ENCODE measurements at regions not wholly inside any gene's neighbourhood (a gene's known extent, or its start where the extent isn't known, plus 50 kb on each side); places are given as distances from the start of the nearest gene placed in this dataset.

DNA sequence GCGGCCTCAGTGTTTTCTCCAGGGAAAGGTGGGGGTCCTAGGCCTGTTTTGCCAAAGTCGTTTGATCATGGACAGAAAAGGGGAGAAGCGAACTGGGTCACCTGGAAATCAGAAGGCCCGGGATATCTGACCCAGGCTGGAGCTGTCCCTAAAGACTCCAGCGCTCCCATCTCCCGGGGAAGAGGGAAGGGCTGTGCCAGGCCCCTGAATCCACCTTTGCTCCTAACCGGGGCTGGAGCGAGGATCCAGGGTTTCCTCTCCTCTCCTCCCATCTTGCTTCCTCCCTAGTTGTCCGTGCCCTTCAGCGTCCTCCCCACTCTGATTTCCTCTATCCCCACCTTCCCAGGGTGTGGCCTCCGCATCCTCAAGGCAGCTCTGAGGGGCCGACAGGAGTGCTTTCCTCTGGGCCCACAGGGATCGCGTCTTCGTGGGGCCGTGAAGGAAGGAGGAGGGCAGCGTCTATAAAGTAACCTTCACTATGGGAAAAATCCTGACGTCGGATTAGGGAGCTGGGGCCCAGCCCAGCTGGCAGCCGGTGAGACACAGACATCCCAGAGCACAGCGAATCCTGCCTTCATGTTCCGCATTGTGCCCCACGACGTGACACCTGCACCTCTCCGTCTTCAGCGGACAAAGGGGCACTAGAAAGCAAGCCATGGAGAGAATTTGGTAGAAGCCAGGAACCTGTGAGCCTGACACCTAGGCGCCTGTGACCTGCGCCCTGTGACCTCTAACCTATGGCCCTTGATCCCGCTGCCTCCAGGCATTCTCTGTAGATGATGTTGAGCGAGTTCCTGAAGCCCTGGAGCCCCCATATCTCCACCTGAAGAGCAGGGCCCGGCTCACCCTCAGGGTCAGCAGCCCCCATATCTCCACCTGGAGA, 212.7 kb upstream of the SALL3 start:
- no peak for FAIRE-seq

DNA sequence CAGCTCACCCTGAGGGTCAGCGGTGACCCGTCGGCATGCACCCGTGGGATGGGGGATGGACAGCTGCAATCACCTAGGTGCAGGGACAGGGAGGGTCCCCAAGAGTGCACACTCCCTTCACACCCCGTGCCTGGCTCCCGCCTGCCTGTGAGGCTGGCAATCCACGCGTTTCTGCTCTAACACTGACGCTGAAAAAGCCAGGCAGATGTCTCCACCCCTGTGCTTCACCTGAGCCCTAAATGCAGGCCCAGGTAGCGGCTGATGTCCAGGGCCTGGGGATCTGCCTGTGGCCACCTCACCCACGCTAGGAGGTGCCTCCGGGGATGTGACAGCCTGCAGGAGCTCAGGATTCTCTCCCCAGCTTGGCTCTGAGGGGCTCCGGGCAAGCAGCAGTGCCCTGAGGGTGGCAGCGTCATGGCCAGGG, 212.0 kb upstream of the SALL3 start:
- FAIRE-seq: no peak

DNA sequence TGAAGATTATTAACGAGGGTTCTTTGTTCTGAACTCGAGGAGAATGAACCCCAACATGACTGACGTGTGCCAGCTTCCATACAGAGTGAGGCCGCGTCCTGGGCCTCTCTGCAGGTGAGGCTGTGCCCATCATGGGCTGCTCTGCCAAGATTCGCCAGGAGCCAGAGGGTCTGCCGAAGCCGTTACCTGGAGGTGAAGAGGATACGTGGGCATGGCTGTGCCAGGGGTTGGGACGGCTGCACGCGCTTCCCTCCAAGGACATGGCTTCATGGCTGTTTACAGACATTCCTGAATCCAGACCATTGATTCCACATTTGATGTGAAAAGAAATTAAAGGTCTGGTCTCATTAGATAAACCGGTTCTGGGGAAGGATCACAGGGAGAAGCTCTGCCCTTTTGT, 211.4 kb upstream of the SALL3 start:
- FAIRE-seq: no peak

DNA sequence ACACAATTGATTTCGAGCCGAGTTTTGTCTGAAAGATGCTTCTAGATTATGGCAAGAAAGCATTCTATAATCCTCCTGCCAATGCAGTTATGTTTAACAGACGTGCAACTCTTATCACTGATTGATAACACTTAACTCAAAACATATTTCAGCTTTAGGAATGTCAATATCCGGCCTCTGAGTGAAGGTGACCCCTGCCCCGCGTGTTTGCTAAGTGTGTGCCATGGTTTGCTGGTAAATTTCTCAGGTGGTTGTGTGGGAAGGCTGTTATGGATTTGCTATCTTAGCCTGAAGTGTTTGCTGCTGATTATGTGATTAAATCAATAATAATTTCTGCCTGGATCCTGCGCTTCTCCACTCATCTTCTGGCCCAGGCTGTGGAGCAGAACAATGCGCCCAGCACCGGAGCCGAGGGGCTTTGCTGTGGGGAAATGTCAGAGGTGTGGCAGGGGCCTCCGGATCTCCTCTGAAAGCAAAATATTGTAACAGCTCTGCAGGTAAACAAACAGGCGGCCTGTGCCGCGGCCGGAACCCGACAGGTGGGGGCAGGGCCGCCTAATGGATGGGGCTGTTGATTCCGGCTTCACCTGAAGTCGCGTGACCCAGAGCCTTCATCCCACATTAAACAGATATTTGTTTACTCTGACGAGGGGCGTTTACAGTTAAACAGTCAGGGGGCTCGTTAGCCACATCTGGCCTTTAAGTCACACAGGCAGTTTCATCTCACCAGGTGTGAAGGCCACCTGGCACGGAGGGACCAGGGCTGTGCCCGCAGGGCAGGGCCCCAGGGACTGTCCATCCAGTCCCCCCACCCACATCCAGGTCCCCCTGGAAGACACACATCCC, 210.7 kb upstream of the SALL3 start:
- no peak for FAIRE-seq

DNA sequence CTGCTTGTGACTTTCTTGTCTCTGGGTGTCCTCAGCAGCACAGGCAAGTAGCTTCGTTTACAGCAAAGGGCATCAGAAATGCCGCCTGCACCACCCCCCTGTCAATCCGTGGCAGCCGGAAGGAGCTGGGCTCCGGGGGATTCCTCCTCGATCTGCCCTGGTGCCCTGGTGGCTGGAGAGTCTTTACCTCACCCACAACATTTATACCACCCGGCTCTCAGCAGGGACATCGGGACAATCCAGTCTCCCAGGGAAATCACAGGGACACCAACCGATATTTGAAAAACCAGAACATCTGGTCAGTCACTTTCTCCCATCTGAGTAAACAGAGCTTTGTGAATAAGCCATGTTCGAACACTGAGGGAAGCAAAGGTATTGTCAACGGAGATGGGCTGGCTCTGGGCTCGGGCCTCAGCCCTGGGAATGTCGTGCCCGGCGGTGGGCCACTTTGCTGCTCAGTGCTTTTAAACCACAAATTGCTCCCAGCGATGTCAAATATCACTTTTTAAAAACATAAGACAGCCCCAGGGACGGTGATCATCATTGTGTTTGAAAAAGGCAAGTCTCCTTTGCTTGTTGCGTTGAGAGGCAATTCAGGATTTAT, 210.0 kb upstream of the SALL3 start:
- FAIRE-seq: no peak

DNA sequence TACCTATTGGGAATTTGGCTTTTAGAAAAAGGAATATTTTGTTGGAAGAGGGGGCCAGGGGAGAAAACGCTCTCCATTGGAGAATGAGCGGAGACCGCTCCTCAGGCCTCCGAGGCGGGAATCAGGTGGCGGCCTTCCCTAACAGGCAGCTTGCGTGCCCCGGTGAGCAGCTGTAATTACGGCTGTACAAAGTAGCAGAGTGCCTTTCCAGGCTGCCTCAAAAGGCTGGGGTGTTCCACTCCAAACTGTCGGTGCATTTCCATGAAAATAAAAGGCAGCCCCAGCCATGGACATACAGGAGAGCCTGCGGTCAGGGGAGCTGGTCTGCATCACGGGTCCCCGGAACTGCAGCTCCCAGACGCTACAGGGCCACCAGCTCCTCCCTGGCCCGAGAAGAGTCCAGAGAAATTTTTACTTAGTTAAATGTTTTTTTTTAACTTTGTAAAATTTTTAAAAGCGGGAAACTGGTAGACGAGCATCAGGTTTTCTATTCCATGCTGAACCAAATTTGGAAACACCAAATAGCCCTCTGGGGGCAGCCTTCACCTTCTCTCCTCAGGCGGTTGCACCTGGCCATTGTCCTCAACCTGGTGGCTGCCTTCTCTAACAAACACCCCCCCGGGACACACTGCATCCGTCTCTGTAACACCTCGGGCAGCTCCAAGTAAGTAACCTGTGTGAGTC, 209.3 kb upstream of the SALL3 start:
- no peak for FAIRE-seq

DNA sequence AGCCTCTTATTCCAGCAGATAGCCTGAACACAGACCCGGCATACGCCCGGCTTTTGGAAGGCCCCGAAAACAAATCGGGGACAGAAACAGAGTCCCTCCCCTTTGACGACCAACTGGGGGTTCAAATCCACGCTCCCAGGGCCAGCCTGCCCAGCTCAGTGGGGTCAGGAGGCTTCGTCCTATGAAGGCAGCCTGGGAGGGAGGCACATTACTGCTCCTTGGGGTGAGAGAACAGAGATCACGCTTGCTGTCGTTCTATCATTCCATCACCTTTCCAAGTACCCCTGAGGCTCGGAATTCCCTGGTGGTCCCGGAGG, 208.8 kb upstream of the SALL3 start:
- FAIRE-seq: no peak

DNA sequence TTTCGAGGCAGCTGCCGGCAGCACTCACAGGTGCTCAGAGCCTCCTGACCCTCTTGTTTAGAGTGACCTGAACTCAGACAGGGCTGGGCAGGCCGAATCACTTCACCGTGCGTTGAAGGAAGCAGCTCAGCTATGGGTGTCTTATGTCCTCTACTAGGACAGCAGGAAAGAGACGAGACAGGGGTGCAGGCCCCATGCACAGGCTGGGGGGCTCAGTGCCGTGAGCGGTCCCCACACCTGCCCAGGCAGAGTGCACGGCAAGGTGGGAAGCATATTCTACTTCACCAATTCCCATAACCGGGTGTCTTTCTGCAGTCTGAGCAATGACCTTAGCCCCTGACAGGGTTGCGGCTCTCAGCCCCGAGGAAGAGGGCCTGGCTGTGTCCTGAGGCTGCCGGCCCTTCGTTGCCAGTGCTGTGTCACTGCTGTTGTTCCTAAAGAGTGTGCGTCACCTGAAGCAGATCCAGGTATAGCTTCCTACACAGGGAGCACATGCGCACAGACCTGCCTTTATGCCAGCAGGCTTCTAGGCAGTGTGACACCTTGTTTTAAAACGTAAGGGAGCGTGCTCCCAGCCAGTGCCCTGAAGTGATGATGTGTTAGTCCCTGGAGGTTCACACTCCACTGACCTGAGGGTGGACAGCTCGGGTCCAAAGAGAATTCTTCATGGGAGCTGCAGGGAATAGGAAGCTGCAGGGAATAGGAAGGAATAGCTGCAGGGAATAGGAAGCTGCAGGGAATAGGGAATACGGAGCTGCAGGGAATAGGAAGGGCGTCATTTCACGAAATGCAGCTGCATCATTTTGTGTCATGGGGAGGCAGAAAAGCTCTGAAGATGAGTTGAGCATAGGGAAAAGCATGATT, 207.9 kb upstream of the SALL3 start:
- FAIRE-seq: no peak

DNA sequence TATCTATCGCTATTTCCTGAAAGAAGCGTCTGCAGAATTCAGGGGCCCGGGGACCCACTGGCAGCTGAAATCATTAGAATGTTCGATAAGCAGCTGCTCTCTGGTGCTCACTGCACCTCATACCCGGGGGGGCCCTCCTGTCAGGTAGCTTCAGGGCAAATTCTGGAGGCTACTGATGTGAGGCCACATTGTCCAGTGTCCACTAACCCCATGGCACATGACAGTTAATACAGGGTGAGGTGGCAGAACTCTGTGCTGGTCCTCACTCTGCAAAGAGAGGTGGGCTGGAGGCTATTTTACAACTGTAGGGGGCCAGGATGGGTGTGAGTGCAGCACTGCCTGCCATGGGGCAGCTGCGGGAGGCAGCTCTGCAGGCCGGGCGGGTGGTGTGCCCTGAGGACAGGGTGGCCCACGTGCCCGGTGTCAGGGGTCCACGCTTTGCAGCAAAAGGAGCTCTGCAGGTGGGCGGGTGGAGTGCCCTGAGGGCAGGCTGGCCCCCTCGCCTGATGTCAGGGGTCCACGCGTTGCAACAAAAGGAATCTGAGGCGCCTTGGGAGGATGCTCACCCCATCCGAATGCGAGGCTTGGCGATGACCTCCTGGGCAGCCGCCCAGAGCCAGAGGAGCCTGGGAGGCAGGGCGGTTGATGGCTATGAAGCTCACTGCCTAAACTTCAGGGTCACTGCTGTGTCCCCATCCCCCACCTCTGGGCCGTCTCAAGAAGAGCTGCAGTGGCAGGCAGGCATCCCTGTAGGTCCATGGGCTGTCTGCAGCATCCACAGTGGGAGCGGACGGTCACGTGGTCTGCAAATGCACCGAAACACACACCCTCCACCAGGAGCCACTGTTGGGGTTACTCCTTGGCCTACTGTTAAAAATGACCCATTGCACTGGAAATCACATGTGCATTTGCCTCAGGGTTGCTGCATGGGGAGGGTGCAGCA, 207.0 kb upstream of the SALL3 start:
- FAIRE-seq: no peak

DNA sequence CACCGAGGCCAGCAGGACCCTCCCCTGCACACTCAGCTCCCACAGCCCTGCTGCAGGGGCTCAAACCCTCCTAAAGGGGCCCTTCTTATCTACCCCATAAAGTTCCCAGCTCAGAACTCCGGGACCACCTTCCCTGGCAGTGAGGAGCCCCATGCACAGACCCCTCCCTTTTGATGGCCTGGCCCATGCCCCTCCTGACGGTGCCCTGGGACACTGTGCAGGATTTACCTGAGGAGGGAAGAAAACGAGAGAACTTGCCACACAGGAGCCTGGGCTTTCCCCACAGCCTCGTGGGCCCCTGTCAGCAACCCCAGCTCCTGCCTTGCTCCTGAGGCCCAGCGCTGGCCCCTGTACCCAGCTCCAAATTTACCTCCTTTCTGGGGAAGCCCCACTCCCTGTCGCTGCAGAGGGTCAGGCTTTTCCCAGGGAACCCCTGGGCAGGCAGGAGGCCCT, 206.3 kb upstream of the SALL3 start:
- FAIRE-seq: no peak

DNA sequence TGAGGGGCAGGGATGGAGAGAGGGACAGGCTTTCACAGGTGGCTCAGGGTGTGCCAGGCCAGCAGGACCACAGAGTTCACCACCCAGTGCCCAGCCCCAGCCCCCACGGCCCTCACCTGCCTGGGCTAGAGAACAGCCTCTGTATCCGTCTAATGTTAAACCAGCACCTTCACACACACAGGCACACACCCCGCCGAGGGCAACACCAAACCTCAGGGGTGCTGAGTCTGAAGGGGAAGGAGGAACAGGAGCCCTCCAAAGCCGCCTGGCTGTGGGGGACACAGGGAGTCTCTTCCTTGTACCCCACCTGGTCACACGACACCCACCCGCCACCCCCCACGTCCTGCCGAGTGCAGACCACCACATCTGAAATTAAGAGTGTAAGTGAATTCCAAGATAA, 205.8 kb upstream of the SALL3 start:
- FAIRE-seq: no peak

DNA sequence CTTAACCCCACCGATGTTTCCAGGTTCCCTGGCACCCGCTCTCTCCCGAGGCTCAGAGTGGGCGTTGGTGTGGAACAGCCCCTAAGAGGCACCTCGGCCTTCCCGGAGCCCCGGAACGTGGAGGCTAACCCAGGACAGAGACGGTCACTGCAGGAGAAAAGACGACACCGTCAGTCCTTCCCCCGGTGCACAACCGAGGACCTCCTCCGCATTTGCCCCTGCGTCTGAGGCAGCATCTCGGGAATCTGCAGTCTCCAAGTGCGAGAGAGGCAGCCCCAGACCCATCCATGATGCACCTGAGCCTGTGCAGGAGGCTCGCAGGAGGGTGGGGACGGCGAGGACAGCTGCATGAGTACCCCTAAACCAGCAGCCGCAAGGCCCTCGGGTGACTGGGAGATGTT, 204.9 kb upstream of the SALL3 start:
- FAIRE-seq: no peak

DNA sequence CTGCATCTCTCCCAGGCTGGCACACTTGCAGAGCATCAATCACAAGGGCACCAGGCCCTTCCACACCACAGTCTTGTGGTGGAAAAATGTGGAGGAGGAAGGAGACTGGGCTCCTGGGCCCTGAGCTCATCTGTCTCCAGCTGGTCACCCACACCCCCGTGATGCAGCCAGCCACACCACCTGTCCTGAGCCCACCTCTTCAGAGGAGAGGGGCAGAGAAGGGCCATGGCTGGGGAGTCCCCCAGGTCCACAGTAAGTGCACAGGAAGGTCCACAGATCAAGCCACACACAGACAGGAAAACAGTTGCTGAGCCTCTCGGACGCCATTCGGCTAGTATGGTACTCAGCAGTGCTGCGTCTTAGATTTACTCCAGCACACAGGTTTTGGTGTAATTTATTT, 203.5 kb upstream of the SALL3 start:
- no peak for FAIRE-seq

DNA sequence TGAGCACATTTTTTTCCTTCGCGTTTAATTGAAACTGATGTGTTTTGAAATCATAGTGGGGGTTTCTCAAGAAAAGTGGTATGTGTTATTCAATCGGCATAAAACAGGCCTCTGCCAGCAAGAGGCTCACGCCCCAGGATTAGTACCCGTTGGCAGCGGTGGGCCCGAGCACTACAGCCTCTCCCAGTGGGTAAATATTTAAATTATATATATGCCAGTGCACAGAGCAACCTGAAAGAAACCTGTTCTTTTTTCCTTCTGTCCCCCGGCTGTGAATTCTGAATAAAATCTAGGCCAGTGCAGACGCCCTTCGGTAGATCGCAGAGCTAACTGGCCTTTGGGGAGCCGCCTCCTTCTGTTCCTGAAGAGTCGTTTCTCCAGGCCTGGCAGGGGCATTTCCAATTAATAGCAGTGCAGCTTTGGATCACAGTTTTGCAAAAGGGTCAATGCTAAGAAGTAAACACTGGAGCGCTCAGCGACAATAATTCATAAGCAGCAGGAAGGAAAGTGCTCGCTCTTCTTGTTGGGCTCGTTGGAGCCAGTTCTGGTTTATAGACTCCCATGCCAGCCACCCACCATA, 202.8 kb upstream of the SALL3 start:
- FAIRE-seq: no peak

DNA sequence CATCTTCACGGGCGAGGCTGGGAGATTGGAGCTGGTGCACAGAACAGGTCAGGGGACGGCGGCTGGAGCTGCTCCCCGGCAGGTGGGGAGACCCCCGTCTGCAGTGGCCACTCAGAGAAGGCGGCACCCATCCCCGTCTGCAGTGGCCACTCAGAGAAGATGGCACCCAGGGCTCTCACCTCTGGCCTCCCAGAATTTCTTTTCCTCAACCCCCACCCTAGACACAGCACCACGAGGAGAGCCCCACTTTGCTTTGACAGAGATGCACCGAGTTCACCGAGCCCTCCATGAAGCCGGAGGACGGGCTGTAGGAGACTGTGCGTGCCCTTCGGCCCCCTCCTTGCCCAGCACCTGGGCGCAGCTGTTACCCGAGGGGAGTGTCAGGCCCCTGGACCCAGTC, 201.6 kb upstream of the SALL3 start:
- FAIRE-seq: no peak

DNA sequence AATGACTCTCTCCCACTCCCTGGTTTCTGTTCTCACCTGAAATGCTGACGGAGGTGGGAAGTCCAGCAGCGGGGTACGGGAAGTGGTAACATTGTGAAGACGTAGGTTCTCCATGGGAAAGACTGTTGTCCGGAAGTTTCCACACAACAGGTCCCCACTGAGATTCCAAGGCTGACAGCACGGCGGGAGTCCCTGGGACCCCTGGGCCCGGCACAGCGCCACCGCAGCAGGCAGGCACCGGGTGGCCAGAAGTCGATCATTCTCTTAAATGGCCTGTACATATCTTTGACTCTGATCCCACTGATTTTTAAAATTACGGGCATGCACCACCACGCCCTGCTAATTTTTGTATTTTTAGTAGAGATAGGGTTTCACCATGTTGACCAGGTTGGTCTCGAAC, 201.0 kb upstream of the SALL3 start:
- FAIRE-seq: no peak

DNA sequence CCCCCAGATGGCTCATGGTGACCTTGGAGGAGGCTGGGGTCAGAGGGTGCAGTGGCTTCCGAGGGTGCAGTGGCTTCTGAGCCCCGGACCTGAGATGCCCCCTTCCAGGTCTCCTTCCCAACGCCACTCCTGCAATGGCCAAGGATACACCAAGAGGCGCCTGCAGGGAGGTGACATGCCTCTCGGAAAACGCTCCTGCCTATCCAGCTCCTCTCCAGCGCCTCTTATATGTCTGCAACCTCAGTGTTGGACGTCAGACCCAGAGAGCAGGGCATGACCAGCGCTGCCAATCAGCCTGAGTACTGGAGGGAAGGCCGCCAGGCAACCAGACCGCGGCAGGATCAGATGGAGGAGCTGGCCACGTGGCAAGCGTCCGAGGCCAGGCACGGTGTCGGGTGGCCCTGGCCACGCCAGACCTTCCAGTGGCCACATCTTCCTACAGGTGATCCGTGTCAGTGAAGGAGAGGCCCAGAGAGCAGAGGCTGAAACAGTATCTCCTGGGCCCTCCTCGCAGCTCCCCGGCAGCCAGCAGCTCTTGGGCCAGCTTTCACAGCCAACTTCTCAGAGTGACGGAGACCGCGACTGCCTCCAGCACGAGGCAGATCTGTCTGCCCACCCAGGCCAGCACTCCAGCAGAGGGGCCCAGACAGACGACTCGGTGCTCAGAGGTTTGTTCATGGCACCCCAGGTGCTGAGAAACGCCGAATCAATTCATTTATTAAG, 199.5 kb upstream of the SALL3 start:
- FAIRE-seq: no peak

DNA sequence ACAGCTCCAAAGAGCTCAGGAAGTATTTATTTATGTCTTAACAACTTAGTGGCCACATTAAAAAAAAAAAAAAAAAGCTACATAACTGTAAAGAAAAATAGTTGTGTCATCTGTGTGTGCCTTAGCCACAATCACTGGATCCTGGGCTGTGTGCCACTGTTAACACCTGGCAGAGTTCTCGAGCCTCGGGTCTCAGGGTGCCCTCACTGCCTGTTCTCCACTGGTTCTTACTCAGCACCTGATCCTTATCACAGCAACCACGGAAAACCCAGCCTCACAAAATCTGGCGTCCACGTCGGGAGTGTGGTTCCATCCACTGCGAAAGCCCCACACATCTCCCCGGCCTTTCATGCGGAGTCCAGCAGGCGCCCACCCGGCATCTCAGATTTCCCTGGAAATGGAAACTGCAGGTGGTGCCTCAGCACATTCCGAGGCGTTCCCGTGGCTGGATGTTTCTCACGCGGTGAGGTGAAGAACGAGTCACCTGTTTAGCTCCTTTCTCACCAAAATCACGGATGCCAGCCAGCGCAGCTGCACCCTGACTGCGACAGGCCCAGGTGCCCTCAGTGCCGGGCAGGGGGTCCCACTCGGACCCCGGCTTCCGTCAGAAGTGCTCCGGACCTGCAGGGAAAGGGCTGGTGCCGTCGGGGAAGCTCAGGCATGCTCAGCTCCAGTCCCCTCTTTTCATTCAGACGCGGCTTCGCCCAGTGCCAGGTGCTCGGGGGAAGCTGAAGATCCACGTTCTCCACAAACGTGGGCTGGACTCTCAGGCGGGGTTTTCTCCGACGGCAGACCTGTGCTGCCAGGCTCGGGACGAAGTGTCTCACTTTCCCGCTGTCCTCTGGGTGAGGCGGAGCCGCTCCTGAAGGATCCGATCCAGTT, 198.7 kb upstream of the SALL3 start:
- no peak for FAIRE-seq

DNA sequence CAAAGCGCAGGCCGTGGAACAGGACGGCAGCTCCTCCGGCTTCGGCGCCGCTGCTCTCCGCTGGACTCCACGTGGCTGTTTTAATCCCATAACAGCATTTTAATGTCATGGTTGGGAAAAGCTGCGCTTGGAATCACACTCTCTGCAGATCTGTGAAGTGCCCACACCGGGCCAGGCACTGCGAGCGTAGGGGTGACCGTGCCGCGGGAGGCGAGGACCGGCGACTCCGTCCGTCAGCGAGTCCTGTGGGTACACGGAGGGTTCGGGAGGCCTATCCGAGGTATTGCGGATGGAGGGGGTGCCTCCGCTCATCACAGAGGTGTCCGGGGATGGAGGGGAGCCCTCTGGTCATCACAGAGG, 198.0 kb upstream of the SALL3 start:
- FAIRE-seq: no peak
